ENCODE measurements at regions not wholly inside any gene's neighbourhood (a gene's known extent, or its start where the extent isn't known, plus 50 kb on each side); places are given as distances from the start of the nearest gene placed in this dataset.
A peak's percentile ranks its signal among the peaks of the same experiment; 100 is the strongest.

DNA sequence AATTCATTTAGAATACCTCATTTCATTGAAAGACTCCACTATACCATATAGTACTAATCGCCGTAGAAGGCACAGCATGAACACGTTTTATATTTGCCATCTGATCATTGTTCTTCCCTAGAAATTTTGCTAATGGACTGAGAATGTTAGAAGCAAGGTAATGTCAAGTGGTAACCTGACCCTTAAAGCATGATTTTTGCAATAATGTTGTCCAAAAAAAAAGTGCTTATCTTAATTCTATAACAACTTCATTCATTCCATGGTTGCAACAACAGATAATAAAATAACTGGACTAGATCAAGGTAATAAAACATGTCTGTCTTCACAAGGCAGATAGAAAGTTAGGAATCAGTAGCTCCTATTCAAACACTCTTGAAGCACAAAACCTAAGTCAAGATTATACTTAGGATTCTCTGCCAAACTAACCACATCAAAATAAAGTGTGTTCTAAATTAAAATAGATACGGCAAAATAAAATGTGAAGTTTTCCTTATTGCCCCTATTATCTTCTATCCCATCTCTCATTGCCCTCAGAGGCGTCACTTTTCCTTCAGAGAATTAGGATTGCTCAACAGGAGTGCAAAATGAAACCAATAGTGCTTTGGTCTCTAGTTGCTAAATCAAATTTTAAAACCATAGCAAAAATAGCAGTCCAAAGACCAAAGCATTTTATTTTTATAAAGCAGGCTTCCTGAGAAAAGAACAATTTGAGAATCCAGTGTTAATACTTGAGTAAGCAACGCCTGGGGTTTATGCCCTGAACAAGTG, 317.4 kb upstream of the UBE2E2 start:
- no peaks in the 10 kb centered on the region for H3K27me3 ChIP-seq (replicated peaks; ENCODE audit: insufficient read depth, low read depth, low read length, poor library complexity)
- no peak overlapping the region for H3K4me3 ChIP-seq (ENCODE audit: low read depth, low read length, poor library complexity, severe bottlenecking)
- intact Hi-C loops (cut with micrococcal nuclease; ENCODE audit: unreplicated experiment), result loop anchor here (5.0 kb wide), 1 partner anchor 323 kb away; no protein-coding TSS in a partner anchor
- TF ChIP-seq, protein P1, sequence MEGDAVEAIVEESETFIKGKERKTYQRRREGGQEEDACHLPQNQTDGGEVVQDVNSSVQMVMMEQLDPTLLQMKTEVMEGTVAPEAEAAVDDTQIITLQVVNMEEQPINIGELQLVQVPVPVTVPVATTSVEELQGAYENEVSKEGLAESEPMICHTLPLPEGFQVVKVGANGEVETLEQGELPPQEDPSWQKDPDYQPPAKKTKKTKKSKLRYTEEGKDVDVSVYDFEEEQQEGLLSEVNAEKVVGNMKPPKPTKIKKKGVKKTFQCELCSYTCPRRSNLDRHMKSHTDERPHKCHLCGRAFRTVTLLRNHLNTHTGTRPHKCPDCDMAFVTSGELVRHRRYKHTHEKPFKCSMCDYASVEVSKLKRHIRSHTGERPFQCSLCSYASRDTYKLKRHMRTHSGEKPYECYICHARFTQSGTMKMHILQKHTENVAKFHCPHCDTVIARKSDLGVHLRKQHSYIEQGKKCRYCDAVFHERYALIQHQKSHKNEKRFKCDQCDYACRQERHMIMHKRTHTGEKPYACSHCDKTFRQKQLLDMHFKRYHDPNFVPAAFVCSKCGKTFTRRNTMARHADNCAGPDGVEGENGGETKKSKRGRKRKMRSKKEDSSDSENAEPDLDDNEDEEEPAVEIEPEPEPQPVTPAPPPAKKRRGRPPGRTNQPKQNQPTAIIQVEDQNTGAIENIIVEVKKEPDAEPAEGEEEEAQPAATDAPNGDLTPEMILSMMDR (conservative IDR thresholded peaks at IDR 0.05; ENCODE audit: low read depth, low read length), result no peak
- TF ChIP-seq EZH2 (IDR thresholded peaks at IDR 0.05; ENCODE audit: borderline replicate concordance, low read depth, low read length, poor library complexity, severe bottlenecking), result no peak
- ChIA-PET CTCF (no interaction called here), POLR2A (ENCODE audit: low non-redundant PET) (no interaction called here)
- no peaks in the 10 kb centered on the region for H3K4me1 ChIP-seq (ENCODE audit: insufficient read depth, low read length, poor library complexity, severe bottlenecking)
- H3K9me3 ChIP-seq (ENCODE audit: low read depth, low read length, poor library complexity, severe bottlenecking), result no peaks in the 10 kb centered on the region
- H3K36me3 ChIP-seq (ENCODE audit: insufficient read depth, low read length, poor library complexity, severe bottlenecking), result no peaks in the 10 kb centered on the region
- no peak overlapping the region for H3K27ac ChIP-seq (ENCODE audit: low read depth, low read length, poor library complexity, severe bottlenecking)
- no TSS peak for BruUV-seq (replicated peaks)
- no peak for DNase-seq (ENCODE audit: low spot score)

DNA sequence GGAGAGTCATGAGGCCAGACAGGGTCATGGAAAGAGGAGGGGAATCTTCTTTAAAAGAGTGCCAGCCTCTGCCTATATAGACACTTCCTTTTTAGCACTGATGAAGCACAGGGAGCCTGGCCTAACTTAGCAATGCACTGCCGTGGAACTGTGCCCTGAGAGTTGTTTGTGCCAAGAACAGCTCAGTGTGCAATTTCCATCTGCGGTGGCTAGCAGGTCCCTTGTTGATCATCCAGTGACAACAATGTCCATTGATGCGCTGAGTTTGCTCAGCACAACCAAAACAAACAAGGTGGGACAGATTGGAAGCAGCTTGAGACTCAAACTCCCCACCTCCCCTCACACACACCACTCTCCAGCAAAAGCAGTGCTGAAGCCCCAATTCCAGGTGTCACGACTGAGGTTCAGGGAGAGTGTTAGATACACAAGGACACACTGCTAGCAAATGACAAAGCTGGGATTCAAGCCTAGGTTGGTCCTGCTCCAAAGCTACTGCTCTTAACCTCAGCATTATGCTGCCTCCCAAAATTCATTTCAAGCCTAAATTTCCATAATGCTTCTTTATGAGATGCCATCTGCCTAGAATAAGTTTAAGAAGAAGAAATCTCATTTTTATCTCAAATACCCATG, 316.6 kb upstream of the UBE2E2 start:
- intact Hi-C loops (cut with micrococcal nuclease; ENCODE audit: unreplicated experiment), result loop anchor here (5.0 kb wide), 1 partner anchor 324 kb away; no protein-coding TSS in a partner anchor
- Histone ChIP-seq H3K9me3 (ENCODE audit: low read depth, low read length, poor library complexity, severe bottlenecking) (no peaks in the 10 kb centered on the region), H3K36me3 (ENCODE audit: insufficient read depth, low read length, poor library complexity, severe bottlenecking) (no peaks in the 10 kb centered on the region), H3K27ac (ENCODE audit: low read depth, low read length, poor library complexity, severe bottlenecking) (no peak overlapping the region), H3K4me1 (ENCODE audit: insufficient read depth, low read length, poor library complexity, severe bottlenecking) (no peaks in the 10 kb centered on the region), H3K4me3 (ENCODE audit: low read depth, low read length, poor library complexity, severe bottlenecking) (no peak overlapping the region), H3K27me3 (replicated peaks; ENCODE audit: insufficient read depth, low read depth, low read length, poor library complexity) (no peaks in the 10 kb centered on the region)
- no TSS peak for BruUV-seq (replicated peaks)
- TF ChIP-seq, protein P1 (conservative IDR thresholded peaks at IDR 0.05; ENCODE audit: low read depth, low read length), result no peak
- TF ChIP-seq EZH2 (IDR thresholded peaks at IDR 0.05; ENCODE audit: borderline replicate concordance, low read depth, low read length, poor library complexity, severe bottlenecking), result no peak
- CTCF ChIA-PET, result no interaction called here
- POLR2A ChIA-PET (ENCODE audit: low non-redundant PET), result no interaction called here
- DNase-seq (ENCODE audit: low spot score), result no peak

DNA sequence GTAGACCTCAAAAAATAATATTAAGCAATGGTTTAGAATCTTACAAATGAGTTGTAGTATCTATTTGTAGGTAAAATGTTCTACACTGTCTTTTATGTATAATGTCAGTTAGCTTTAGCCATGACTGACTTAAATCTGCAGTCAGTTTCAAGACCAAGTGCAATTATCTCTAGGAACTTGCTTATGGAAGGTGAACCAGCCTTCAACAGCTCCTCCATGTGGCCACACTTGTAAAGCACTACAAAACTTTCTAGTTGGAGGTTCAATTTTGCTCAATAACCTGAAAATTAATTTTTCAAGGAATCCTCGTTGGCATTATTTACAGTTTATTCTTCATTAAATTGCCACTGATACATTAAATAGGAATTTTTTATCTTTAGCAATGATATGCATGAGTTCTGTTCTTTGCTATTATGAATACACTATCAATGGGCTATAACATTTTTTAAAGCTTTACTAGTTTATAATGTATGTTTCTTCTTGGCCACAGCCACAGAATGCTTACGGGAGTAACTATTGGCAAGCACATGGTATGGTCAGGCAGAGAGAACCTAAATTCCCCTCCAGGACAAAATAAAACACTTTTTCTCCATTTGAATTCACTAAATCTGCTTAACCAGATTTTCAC, 315.3 kb upstream of the UBE2E2 start:
- ChIA-PET POLR2A (ENCODE audit: low non-redundant PET) (no interaction called here), CTCF (no interaction called here)
- TF ChIP-seq EZH2 (IDR thresholded peaks at IDR 0.05; ENCODE audit: borderline replicate concordance, low read depth, low read length, poor library complexity, severe bottlenecking), result no peak
- TF ChIP-seq, protein P1 (conservative IDR thresholded peaks at IDR 0.05; ENCODE audit: low read depth, low read length), result peak; percentile 43
- DNase-seq (ENCODE audit: low spot score), result peak; percentile 3
- intact Hi-C loops (cut with micrococcal nuclease; ENCODE audit: unreplicated experiment), result loop anchor here (5.0 kb wide), 1 partner anchor 325 kb away; no protein-coding TSS in a partner anchor
- no peaks in the 10 kb centered on the region for H3K4me1 ChIP-seq (ENCODE audit: insufficient read depth, low read length, poor library complexity, severe bottlenecking)
- no peak overlapping the region for H3K4me3 ChIP-seq (ENCODE audit: low read depth, low read length, poor library complexity, severe bottlenecking)
- no peaks in the 10 kb centered on the region for H3K27me3 ChIP-seq (replicated peaks; ENCODE audit: insufficient read depth, low read depth, low read length, poor library complexity)
- no peaks in the 10 kb centered on the region for H3K9me3 ChIP-seq (ENCODE audit: low read depth, low read length, poor library complexity, severe bottlenecking)
- H3K36me3 ChIP-seq (ENCODE audit: insufficient read depth, low read length, poor library complexity, severe bottlenecking), result no peaks in the 10 kb centered on the region
- no peak overlapping the region for H3K27ac ChIP-seq (ENCODE audit: low read depth, low read length, poor library complexity, severe bottlenecking)
- no TSS peak for BruUV-seq (replicated peaks)
